Fibroblast of the conjunctiva (primary cell): ENCODE measurements at regions not wholly inside any gene's neighbourhood (a gene's known extent, or its start where the extent isn't known, plus 50 kb on each side); places are given as distances from the start of the nearest gene placed in this dataset.

ENCODE experiments used
- DNase-seq: peaks from one replicate; pipeline ENCODE4 v3.0.0-alpha.2; 2010; ENCODE audit warnings: low read depth

DNA sequence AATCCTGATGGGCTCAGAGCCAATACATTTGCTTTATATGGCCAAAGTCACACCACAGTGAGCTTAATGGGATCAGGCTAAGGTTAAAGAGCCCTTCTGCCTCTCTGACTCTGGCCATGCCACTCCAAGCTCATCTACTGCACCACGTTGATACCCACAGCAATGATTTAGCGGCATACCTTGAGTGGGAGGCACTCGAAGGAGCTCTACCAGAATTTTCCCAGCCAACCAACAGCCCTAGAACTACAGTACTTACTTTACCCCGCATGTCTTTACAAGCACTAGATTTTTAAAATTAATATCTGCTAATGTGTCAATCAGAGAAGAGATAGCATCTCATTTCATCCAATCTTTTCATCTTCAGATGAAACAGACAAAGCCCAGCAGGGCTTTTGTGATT lies 300.5 kb downstream of the GRIN2B start:
- DNase-seq, result no peak

DNA sequence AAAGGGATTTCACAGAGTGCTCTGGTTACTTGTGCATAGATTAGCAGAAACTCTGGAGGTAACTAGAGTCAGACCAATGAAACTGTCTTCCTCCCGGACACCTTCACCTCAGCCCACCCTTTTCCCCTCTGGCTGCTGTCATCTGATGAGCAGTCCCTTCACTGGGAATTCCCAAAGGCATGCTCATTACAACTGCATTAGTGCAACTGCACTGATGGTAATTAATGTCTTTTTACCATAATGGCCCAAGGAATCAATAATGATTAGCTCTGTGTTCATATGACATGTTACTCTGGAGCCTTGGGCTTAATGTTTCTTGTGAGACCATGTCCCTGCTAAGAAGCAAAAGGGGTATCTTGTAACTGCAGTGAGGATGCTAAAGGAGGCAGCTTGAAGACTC lies 304.5 kb downstream of the GRIN2B start:
- DNase-seq, result no peak

DNA sequence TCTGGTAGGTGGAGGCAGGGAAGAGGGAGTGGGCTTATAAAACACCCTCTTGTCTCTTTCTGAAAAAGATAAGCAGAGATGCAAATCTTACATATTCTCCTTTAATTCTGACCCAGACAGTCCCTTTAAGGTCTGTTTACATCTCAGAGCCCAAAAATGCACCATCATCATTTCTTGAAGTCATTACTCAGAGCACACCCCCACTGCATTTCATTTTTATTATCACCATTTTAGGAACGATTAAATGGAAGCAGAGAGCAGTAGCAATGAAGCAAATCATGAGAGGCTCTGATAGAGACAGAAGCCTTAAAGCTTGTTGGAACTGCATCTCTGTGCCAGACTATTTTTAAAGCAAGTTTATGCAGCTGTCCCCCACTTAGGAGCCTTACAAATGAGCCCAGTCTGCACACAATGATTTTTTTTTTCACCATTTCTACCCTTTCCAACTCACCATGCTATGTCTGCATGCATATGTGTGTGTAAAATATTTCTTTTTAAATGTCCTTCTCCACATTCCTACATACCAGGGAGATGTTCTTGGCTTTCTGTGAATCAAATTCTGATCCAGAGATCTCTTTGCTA lies 311.0 kb downstream of the GRIN2B start:
- DNase-seq, result no peak

DNA sequence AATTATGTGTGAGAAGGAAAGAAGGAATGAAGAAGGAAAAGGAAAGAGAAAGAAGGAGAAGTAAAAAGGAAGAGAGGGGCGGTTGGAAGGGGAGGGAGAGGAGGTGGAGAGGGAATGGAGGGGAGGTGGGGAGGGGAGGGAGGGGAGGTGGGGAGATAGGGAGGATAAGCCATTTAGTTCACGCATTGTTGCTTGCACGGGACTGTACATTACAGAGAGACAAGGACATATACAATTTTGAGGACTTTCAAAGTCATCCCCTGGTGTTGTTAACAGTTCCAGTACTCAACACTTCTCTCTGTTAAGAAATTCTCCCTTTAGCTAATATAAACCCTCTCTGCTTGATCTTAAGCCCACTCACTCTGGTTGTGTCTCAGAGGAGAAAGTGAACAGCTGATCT lies 312.5 kb downstream of the GRIN2B start:
- no peak for DNase-seq

DNA sequence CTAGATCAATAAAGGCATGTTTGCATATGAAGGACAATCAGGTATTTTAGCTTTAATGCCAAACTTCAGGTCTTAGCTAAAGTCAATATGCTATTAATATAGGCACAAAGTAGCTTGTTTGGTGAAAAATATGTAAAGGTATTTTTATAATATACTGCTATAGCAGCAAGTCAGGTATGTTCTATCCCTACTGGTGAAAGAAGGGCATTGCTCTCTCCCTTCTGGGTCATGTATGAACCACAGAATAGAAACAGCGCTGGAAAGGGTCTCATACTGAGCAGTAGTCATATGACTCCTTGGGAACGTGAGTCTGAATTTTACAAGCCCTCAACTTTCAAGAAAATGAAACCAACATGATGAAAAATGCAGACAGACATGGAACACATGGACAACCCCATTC lies 314.6 kb downstream of the GRIN2B start:
- no peak for DNase-seq

DNA sequence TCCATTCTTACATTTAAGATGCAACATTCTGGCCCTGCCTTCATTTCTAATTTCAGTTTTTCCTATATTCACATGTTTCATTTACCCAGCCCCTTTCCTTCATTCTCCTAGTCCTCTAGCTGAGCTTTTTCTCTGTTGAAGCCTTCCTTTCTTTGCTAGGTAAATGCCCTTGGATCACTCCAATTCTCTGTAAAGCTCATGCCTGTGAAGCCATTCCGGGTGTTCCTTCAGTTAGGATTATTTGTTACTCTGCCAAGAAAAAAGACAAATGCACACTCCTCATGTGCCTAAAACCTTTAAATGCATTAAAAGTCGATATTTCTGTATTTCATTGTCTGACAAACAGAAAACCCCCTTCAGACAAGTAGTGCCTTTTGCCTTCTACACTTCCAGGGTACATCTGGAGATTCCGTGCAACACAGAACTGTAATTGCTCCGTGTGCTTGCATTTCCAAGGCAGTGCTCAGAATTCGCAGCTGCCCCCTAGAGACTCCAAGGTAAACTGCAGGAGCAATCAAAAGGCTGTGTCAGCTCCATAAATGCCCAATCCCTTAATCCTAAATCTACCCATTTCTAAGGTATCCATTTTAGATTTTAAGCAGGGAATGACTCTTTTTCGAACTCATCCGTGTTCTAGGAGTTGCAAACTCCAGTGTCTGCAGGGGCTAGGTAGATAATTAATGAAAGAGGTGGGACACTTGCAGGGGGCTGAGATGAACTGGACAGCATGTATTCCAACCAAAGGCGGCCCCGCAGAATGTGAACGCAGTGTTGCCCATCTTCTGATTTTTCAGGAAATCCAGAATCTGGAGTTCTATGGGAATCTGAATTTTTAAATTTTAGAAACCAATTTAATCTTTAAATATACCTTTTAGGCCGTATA lies 320.2 kb downstream of the GRIN2B start:
- DNase-seq, result peak; percentile 35

DNA sequence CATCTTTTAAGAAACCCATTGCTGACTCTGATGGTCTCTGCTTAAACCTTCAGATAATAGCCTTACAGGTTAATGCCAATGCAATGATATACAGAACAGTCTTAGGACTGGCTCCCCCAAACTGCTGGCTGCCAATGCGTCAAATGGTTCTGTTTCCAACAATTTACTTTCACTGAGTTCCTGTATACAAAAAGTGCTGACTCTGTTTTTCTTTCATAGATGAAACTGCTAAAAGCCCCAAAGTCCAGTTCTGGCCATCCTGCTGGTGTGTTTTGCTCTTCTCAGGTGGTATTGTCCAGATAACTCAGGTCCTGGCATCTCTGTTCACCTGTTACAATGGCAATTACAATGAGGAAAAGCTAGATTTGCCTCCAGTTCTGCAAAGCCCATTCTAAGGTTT lies 326.9 kb downstream of the GRIN2B start:
- no peak for DNase-seq

DNA sequence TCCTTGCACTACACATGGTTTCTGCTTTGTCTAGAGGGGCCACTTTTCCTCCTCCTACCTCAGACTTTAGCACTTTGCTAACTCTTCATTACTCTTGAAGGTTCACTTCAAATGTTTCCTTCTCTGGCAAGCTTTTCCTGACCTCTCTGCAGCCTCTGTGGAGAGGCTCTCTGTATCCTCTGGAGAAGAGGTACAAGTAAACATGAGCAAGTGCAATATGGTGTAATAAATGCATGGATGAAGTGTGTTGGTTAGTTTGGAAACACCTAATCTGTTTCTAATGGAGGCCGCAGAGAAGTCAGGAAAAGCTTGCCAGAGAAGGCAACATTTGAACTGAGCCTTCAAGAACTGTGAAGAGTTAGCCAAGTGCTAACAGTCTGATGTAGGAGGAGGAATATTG lies 329.3 kb downstream of the GRIN2B start:
- no peak for DNase-seq

DNA sequence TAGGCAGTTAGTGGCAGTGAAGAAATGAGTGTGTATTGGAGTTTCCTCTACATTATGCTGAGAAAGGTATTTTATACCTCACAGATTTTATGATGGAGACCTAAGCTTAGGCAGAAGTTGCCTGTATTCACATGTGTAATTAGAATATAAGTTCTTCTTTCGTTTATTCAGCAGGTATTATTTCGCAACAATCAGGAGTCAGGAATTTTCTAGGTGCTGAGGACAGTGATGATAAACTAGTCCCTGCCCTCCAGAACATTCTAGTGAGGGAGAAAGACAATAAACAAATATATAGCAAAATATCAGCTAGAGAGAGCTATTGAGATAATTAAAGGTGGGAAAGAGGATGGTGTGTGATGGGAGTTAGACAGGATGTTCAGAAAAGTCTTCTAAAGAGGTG lies 345.7 kb downstream of the GRIN2B start:
- DNase-seq, result no peak

DNA sequence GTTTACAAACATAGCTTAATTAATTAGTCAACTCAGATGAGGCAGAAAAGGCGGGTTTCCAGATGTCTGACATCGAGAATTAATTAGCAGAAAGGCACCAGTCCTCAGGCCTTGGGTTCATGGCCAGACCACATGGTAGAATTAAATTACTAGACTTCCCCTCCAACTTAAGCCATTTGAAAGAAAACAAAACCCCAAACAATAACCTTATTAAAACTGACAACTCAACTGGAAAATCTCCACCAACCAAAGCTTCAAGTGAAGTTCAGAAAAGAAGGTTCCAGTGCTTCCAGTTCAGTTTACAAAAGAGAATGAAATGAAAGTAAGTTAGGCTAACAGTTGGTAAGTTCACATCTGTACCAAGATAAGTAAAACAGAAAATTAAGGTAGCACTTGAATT lies 349.5 kb downstream of the GRIN2B start:
- no peak for DNase-seq

DNA sequence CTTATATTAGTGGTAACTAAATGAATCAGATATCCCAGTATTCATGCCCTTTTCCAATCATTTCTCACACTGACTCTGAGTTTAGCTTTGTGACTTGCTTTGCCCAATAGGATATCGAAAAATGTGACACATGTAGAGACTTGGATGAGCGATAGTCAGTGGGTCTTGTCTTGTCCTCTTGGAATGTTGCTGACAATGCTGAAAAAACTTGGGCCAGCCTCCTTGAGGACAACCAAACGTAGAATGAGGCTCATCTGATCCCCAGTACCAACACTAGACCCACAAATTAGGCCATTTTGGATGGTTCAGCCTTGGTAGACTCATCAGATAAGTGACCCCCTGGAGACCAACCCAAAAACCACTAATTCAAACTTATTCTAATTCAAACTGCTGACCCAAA lies 351.0 kb downstream of the GRIN2B start:
- no peak for DNase-seq

DNA sequence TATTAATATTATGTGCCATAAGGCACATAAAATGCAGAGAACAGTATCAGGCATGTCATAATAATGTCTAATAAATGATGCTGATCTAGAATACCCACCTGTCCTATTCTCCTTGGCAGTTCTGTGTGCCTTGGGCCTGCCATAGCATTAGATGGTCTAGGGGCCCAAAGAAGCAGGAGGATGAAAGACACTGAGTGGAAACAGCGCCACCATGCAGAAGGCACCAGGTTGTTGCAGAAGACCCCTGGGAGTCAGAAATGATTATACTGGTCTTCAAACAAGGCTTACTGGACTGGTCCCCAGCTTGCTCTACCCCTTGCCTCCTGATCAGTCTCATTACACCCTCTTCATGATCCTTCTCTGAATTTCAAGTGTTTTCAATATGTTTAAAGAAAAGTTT lies 353.3 kb downstream of the GRIN2B start:
- DNase-seq, result no peak

DNA sequence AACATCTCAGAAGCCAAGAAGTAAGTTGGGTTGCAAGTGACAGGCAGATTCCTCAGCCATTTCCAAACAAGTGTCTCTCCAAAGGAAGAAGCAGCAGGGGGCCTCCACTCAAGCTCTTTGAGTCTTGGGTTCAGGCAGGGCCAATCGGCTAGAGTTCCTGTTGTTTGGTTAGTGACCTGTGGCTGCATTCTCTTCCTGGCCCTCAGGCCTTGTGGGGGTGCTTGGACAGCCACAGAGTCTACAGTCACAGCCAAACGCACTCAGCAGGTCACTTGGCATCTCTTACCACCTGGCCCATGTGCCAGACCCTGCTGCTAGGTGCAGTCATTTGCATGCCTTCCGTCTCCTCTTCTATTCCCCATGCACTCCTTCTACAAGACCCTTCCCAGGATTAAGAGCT lies 353.9 kb downstream of the GRIN2B start:
- DNase-seq, result no peak

DNA sequence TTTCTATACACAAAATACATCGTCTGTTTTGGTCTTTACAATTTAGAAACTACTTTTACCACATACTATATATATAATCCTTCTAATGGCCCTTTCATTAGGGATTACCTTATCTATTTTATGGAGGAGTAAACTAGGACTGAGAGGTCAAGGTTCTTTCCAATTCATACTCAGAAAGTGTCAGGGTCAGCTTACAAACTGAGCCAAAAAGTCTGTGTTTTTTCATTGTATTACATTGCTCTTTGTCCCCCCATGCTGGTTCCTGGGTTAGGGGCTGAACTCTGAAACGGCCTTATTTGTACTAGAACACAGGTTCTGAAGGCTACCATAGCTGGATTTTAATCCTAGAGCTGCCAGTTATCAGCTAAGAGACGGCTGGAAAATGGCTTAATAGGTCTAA lies 368.1 kb downstream of the GRIN2B start:
- no peak for DNase-seq

DNA sequence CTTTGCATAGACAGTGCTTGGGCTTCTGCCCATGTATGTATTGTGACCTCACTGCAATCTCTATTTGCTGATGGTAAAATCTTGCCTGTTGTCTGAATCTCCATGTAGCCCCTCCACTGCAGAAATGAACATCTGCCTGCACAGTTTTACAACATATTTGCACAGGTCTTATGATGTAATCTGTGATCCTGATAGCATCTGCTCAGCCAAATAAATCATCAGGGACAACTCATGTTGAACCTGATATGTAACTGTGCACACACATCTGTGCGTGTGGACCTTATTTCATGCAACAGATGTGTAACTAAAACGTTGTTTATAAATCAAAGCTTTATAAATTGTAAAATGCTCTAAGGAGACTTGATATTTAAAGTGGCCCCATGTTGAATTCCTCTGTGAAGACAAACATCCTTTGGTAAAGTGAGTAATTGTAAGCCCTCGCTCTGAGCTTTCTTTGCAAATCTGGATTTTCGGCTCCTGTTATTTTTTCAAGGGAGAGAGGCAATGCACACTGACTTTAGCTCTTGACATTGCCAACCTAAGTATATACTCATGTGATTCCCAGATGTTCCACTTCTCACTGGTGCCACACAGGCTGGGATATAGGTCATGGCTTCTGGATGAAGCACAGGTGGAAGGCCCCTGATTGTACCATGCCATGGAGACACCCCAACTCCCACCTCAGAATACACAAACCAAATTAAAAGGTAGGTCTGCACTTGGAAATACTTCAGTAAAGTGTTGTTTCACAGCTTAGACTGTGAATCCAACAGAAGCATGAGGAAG lies 371.3 kb downstream of the GRIN2B start:
- DNase-seq, result no peak

DNA sequence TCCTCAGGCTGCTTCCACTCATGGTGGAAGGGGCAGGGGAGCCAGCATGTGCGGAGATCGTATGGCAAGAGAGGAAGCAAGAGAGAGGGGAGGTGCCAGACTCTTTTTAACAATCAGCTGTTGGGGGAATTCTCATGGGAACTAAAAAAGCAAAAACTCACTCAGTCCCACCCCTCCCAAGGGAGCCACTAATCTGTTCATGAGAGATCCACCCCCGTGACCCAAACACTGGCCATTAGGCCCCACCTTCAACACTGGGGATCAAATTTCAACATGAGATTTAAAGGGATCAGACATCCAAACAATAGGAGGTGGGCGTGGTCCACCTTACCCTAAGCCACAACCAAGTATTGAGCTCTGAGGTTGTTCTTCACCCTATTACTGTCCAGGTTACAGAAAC lies 375.1 kb downstream of the GRIN2B start:
- no peak for DNase-seq

DNA sequence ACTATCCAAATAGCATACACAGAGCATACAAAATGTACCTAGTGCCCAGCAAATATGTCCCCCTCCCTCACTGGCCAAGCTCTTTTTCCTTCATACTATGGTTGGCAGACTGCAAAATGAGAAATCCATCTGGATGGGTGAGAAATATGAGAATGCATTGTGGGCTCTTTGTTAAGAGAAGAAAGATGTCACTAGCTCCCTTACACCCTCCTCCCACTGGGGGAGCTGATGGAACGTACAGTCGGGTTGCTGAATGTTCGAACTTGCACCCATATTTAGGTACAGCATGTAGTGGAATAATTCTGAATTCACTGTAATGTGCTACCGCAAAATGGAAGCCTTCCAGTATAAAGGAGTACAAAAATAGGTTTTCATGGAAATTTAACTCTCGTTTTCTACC lies 377.4 kb downstream of the GRIN2B start:
- no peak for DNase-seq

DNA sequence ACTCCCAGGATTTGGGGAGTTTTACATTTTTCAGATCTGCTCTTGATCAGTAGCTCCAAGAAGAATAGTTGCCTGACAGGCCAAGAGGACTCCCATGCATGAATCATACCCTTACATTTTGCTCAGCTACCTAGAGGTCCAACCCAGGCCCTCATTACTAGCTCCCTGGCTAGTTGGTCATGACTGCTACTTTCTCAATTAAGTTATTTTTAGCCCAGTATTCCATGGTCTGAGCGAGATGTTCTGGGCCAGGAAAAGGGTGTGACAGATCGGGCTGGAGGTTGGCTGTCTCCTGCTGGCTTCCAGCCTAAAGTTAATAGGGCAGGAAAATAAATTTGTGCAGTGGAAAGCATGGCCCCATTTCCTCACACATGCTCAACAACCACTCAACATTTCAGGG lies 379.2 kb downstream of the GRIN2B start:
- no peak for DNase-seq

DNA sequence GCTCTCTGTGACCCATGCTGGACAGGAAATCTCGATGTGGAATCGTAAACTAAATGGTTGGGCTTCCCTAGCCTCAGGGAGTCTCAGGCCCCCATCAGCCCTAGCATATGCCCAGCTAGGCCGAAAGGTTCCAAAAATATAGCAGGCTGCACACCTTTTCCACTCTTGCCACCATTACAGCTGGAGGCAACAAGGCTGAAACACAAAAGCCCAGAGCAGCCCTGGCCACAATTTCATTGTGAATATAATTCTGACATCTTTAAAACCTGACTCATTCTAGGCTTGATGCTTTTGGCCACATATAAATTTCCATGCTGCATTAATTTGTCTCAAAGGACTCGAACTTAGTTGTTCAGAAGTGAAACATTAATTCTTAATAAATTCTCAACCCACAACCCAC lies 382.2 kb downstream of the GRIN2B start:
- DNase-seq, result no peak

DNA sequence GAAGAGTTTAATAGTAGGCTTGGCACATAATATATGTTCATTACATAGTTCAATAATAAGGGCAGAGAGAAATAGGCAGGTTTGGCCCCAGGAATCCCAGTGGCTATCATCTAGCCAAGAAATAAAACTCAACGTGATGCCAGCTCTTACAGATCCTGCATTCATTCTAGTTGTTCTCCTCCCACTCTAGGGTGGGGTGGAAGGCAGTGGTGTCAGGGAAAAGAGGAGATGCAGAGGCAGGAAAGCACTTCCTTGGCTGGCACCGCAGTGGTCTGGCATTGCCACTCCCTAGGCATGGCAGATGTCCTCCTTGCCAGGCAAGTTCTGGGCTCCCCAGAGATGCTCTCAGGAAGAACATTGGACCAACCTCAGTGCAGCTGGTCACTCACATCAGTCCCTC lies 383.6 kb downstream of the GRIN2B start:
- no peak for DNase-seq

DNA sequence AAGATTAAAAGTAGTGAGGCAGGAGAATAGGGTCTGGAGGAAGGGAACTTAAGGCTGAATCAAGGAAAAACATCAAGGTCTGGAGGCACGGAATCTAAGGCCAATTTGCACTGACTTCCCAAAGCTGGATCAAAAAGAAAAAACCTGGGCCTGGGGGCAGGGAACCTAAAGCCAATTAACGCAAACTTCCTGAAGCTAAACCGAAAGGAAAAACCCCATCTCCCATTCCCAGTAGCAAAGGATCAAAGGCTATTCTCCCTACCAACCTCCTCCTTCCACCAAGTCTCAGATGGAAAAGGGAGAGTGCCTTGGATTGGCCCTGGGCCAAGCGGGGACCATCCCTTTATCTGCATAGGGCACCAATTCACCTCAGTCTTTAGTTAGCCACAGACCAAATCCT lies 384.2 kb downstream of the GRIN2B start:
- DNase-seq, result no peak

DNA sequence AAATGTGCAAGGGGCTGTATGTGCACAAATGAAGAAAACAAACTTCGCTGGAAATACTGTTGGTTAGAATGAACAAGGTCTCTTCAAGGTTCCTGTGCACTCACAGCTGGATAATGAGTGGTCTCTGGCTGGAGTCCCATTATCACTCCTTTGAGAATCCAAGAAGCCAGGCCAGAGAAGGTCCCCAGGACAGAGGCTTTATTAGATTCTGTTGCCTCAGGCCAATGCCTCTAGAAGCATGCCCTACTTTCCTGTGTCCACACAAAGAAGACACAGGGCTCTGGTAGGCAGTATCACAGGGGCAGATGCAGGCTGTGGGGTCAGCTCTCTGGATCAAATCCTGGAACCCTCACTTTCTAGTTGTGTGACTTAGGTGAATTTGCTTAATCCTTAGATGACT lies 384.7 kb downstream of the GRIN2B start:
- DNase-seq, result no peak
